ENCODE measurements at regions not wholly inside any gene's neighbourhood (a gene's known extent, or its start where the extent isn't known, plus 50 kb on each side); places are given as distances from the start of the nearest gene placed in this dataset.
A peak's percentile ranks its signal among the peaks of the same experiment; 100 is the strongest.

DNA sequence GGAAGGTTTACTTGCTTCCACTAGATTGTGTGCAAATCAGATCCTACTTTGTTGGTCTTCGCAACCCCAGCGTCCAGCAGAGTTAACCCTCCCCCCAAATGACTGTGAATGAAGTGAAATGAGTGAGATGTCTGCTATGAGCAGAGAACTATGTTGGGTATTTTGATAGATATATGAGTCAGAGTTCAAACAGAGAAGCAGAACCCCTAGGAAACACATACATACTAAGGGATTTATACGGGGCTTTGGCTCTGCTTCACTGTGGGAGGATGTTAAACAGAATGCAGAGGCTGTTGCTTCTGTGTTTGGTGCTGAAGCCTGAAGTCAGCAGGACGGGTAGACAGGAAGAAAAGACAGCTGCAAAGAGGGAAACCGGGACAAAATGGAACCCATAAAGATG, 197.0 kb downstream of the MZT1 start:
- DNase-seq (ENCODE audit: low spot score) = no peak

DNA sequence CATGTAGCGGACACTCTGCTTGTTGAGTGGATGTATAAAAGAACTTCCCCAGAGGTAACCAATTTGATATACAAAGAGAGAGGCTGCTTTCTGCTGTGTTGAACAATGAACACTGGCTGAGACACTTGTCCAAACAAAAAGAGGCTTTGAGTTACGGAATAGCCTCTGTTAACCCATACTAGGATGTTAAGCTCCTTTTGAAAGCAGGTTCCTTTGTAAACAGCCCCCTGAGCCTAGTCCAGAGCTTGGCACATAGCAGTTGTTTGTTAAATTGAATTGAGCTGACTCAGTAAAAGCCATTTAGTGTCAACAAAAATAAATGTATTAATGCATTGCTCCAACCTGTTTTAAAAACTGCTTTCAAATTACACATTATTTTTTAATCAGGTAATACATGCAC, 200.1 kb downstream of the MZT1 start:
- DNase-seq (ENCODE audit: low spot score) = peak; percentile 19

DNA sequence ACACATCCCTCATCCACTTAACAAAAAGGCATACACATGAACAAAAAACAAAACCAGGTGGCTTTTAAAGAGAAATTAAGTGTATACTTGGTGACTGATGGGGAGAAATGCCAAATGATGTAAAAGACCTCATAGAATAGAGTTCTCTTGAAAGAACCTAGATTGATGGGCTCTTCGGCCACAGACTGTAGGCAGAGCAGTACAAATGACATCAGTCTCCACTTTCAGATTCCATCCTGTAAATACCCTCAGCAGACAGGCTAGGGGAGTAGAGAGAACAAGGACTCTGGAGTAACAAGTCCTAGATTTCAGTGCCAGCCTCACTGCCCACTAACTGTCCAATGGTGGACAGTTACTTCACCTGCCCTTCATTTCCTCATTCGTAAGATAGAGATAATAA, 203.8 kb downstream of the MZT1 start:
- no peak for DNase-seq (ENCODE audit: low spot score)

DNA sequence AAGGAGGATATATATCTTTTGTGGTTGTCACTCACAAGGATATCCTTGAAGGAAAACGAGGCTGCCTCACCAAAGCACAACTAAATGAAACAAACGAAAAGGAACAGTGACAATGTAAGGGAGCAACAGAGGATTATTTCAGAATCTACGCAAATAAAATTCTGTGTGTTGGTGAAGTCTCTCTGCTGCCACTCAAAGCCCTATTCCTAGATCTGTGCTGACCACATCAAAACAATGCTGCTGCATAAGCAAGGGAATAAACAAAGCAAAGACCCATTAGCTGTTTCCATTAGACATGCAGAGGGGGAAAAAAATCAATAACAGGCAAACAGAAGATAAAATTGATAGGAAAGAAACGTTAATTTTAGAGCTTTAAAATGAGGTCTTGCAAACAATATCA, 204.4 kb downstream of the MZT1 start:
- no peak for DNase-seq (ENCODE audit: low spot score)

DNA sequence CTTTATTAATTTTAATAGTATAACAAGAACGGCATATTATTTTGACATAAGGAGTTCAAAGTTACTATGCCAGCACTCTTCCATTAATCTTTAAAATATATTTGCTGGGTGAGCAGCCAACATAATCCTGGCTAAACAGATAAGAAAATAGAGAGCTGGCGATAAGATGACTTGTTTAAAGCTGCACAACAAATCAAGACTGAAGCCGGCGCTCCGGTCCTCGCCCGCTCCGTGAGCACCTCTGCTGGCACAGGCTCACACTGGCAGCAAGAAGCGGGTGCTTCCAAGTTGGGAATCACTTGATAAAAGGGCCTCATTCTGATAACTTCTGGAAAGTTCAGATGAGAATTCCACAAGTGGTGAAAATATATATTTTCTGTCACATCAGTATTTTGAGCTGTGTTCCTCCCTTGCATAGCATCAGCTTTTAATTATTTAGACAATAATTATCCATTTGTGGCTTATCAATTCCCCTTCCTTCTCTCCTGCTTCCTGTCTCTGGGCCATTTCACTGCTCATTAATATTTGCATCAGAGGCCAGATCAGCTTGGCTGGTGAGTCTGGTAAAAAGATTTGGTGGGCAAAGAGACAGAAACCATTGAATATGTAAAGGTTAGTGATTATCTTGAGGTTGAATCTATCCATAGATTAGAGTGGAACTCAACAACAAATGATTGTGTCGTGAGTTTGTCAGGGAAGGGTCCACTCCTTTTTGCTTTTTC, 205.3 kb downstream of the MZT1 start:
- DNase-seq (ENCODE audit: low spot score) = no peak

DNA sequence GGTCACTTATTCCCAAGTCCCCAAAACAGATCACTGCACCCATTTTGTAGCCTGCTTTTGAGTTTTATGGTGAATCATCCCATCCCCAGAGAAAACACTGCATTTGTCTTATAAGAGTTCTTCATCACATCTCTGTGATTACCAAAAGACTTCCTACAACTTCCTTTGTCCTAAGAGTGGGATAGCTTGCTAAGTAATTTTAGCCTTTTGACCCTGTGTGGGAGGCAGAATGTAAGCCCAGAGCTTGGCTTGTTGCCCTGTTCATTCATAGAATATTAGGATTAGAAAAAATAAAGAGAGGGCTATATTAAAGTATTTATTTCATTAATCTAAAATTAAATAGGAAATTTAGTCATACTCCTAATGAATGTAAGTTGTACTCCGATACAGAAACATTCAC, 213.3 kb downstream of the MZT1 start:
- DNase-seq (ENCODE audit: low spot score) = no peak

DNA sequence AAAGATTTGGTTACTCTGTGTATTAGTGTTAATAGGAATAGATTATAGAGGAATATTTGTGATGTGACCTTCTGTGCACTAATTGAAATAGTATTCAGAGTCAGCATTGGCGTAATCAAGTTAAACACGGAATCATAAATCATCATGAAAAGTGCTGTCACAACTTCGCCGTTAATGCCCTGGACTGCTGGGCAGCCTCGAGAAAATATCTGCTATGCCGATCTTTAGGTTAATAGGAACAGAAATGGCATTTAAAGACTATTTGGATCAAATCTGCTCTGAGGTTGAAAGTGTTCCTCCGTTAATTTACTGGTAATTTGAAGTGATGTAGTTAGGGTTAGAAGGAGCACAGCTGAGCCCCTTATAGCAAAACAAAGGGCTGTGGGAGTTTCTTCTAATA, 219.0 kb downstream of the MZT1 start:
- DNase-seq (ENCODE audit: low spot score) = no peak

DNA sequence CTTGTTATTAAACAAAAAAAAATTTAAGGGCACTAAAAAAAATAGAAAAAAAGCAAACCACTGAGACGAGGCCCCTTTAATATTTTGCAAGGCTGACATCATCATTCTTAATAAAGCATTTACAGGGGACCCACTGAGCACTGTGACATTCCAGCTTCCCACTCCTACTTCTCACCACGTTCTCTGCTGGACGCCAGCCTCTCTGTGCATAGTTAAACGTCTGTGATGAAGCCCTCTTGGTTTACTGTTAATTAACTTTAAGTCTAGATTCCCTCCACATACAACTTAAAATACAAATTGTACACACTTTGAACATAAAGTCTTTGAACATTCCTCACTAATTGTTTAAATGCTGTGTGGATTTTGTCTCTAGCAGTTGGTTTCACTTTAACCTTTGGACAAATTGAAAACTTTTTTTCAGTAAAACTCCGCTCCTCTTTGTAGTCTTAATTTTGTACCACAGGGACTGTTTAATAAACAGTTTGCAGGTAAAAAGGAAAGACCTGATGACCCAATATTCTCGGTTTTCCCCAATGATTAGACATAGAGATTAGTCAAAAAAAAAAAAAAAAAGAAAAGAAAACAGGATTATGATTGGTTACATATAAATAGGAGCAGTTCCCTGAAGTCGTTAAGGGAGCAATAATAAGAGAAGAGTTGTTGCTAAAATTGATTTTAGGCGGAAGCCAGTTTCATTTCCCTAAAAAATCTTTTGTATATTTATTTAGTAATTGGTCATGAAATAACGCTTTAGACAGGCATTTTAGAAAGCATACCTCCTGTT, 219.8 kb downstream of the MZT1 start:
- DNase-seq (ENCODE audit: low spot score) = no peak

DNA sequence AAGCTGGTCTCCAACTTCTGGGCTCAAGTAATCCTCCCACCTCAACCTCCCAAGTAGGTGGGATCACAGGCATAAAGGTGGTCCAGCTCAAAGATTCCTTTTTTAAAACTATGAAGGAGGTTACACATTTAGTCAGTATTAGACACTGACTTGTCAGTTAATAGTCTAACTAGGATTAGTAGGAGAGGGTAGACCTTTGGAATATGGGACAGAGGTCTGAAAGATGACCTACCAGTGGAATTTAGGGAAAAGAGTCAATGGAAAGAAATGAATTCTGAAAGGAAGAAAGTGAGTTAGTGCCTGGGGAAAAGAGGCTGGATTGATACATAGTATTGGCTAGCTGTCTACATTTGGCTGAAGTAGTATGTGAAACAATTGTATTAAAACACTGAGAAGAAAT, 220.7 kb downstream of the MZT1 start:
- no peak for DNase-seq (ENCODE audit: low spot score)

DNA sequence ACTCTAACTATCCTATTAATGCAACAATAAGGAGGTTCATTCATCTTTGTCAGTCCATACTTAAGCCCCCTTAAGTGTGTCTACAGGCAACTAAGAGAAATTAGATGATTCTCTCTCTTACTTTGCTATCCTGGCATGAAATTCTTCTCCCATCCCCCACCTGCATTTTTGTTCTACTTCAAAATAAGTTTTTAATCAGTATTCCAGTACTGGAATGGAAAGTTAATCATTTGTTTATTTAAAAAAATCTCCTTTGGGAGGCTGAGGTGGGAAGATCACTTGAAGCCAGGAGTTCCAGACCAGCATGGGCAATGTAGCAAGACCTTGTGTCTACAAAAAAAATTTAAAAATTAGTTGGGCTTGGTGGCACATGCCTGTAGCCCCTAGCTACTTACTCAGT, 222.1 kb downstream of the MZT1 start:
- DNase-seq (ENCODE audit: low spot score) = no peak

DNA sequence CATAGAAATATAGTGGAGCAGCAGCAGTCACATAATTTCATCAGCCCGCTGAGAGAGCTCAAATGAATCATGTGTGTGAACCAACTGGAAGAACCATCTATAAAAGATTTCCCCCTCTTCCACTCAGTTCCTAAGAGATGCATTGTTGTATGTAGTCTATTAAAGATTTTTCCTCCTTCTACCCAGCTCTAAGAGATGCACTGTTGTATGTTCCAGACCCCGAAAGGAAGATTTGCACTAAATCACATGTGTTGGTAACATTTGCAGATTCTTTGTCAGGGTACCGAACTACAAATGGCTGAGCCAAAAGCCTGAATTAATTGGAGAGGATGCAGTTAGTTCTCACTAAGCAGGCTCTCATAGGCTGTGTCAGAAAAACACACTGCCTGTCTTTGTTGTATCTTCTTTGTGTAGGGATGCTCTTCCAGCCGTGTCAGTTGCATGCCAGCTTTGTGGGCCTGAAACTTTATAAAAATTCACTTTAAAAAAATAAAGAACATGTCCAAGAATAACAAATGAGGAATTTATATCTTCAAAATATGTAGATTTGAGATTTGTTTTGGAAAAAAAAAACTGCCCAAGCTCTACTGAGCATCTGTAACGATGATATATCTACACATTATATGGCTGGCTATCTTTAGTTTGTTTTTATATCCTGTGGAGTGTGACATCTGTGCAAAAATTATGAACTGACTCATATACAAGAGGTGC, 223.1 kb downstream of the MZT1 start:
- no peak for DNase-seq (ENCODE audit: low spot score)

DNA sequence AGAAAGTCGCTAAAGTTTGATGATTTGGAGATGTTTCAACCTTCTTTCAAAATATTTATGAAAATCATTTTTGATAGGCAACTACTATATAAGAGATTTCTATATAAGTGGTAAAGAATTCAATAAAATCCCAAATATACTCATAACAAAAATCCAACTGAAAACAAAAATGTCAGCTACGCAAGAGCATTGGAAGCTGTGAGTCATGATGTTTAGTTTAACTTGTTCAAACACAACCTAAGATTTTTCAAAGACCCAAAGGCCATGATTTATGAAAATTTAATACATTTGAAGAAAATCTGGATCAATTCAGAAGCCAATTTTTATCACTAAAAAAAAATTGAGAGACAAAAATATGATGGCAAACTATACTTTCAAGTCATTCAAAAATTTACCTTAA, 226.6 kb downstream of the MZT1 start:
- no peak for DNase-seq (ENCODE audit: low spot score)

DNA sequence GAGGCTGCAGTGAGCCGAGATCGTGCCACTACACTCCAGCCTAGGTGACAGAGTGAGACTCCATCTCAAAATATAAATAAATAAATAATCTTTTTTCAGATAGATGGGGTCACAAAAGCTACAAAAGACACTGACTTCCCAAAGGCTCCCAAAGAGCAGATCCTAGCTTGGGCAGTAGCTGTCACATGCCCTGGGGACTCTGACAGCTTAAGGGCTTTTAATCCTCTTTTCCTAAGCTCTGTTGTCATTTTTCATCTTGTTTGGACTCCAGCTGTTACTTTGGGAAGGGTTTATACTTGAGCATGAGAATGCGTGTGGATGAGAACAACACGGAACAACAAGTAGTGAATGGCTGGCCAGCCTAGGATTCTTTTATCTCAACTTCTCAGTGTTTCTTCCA, 231.7 kb downstream of the MZT1 start:
- no peak for DNase-seq (ENCODE audit: low spot score)

DNA sequence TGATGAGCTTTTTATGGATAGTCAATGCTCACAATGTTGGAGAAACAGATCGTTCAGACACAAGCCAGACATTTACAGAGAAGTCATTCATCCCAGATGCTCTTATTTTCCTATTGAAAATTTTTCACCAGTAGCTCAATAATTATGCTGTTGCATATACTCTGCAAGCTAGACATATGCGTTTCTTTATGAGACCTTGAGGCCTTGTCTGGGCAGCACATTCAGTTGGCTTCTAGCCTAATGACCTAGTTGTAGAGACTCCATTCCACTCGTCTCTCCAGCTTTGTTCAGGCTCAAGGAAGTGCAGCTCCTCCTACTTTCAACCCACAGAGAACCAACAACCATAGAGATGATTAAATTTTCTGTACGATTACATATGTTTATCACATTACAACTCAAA, 237.7 kb downstream of the MZT1 start:
- no peak for DNase-seq (ENCODE audit: low spot score)

DNA sequence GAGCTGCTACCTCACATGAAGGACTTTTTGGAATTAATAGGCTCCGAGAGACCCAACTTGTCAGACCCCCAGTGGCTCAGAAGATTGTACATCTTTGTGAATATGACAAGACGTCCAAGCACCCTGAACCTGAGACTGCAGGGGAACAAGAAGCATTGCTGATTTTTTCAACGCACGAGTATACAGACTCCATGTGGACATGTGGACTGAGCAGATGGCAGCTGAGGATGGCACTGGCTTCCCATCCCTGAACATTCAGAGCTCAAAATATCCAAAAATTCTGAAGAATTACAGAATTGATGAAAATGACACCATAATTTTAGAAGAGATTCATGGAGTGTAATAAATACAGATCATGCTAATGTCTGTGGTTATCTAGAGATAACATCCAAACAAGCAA, 254.1 kb downstream of the MZT1 start:
- DNase-seq (ENCODE audit: low spot score) = no peak

DNA sequence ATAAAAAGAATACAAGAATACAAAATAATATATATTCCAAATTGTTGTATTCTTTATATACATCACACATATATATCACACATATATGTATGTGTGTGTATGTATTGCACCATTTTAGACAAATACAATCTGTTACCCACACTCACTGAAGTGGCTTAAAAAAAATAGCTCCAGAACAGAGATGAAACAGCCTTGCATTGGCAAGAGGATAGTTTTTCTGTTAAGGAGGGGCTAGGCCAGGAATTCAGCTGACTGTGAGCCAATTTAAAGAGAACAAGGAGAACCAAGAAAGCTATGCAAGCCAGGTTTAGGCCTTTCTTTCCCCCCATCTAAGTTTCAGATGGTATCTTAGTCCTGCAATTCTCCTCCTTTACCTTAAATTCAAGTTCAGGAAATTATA, 257.5 kb downstream of the MZT1 start:
- no peak for DNase-seq (ENCODE audit: low spot score)

DNA sequence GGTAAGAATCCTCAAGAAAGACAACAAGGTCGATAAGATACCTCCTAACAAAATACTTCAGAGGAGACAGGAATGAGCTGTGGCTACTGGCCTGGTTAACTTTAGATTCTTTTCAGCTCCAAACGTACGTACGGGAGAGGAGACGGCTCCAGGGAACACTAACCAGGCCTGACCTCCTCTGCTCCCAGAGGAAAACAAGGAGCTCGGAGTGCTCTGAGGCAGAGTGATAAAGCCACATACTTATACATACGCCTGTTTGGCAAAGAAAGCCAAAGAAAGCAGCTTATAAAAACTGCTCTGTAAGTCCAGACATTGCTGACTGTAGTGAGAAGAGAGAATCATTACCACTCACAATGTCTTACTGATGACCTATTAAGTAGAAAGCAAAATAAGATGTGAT, 263.9 kb downstream of the MZT1 start:
- no peak for DNase-seq (ENCODE audit: low spot score)

DNA sequence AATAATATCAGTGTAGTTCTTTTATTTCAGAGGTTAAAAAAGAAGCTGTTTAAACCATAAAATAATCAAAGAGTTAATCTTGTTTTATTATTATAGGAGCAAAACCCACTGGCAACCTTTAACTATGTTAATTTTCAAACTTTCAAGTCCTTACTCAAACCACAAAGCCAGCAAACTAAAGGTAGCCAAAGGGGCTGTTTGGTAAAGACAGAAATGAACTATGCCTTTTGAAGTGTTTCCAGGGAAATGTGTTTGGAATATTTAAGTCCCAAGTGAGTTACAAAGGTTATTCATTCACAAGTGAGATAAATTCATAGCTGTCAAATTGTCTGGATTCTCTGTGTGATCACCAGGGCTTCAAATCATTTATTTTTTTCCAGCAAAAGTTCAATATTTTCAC, 264.7 kb downstream of the MZT1 start:
- no peak for DNase-seq (ENCODE audit: low spot score)

DNA sequence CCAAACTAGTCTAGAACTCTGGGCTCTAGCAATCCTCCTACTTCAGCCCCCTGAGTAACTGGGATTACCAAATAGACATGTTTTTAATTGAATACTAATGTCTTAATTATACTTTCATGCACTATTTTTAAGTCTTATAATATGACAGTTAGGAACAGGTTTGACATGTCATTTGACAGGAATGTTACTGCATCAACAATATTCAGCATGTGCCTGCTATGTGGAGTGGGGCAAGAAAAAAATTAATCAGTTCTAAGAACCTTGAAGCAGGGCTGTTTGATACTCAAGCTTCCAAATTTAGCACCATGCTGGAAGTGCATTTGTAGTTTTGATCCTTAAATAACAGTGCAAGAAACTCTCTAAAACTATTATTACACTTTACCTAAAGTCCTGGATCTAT, 265.3 kb downstream of the MZT1 start:
- DNase-seq (ENCODE audit: low spot score) = no peak

DNA sequence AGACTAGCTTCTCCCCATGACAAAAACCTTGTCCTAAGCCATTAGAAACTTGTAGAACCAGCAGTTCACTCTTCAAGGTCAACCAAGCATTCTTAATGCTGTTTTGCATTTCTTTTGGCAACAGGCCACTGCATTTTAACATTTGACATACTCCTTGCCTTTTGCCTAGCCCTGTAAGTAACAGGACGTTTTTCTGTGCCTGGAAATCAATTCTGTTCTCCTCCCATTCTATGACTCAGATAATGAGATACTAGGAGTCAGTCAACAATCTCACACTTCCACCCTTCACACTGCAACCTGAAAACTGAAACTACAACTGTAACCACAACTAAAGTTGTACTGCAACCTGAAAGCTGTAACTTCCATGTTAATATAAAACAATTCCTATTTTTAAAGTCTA, 268.7 kb downstream of the MZT1 start:
- DNase-seq (ENCODE audit: low spot score) = peak; percentile 10

DNA sequence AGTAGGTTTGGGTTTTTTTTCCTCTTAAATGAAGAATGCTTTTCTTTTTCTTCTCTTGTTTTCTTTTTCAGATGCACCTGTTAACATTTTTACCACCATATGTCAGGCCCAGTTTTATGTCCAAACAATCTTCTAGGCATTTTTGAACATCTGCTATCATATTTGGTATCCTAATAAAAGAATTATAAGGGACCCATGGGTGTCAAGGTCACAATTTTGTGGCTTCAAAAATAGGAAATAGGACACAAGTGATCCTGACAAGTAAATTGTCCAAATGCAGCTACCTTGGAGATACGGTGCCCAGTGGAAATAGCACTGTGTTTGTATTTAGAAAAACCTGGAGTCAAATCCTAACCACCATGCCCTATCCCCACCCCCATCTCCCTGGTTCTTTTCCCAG, 270.3 kb downstream of the MZT1 start:
- no peak for DNase-seq (ENCODE audit: low spot score)

DNA sequence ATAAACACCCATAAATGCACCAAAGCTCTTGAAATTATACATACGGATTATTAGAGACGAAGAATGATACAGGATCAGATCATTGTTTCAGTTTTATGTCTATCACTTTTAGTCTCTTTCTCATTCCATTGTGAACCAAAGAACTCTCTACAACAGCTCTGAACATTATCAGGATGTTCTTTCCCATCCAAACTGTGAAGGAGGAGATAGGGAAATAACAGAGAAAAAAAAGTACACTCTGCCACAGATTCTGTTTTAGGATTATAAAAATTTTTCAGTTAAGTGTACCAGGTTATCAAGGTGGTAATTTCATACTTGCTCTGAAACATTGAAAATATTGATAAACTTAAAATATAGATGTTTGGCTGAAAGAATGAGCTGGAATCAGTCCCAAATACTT, 270.9 kb downstream of the MZT1 start:
- DNase-seq (ENCODE audit: low spot score) = no peak

DNA sequence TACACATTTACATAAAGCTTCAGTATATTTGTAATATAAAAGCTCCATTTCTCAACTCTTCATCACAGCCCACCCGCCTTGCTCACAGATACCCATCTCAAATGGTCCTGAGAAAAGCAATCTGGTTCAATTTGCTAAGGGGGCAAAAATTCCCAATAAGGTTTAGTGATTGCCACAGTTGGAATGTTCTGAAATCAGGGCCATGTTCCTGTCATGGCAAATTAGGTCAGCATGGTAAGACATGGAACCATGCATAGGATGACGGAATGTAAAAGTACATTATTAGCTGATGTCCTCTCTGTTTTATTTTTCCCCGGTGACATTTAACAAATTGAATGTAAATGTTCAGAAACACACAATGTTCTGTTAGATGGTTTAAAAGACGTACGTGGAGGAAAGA, 274.3 kb downstream of the MZT1 start:
- DNase-seq (ENCODE audit: low spot score) = no peak

Measured in iPS-NIHi11 (cell line).